Left forelimb (tissue), 1 donor: ENCODE measurements at regions not wholly inside any gene's neighbourhood (a gene's known extent, or its start where the extent isn't known, plus 50 kb on each side); places are given as distances from the start of the nearest gene placed in this dataset.

Experiments used
- DNase-seq: peaks from one replicate; pipeline ENCODE4 v3.0.0-alpha.2; 2018; ENCODE audit warnings: low spot score

GRCh38 chr9:69955536-69956355 is 87.9 kb upstream of the MAMDC2 start:
- DNase-seq, result no peak

- no peak for DNase-seq
Observed at GRCh38 chr9:69961843-69962242, 81.8 kb upstream of the MAMDC2 start.

- DNase-seq, result no peak
Observed at GRCh38 chr9:69963803-69964202, 79.8 kb upstream of the MAMDC2 start.

- DNase-seq, result no peak
Observed at GRCh38 chr9:69964446-69964845, 79.2 kb upstream of the MAMDC2 start.

GRCh38 chr9:69965416-69966145 is 78.1 kb upstream of the MAMDC2 start:
- DNase-seq, result no peak

GRCh38 chr9:69967344-69967743 is 76.3 kb upstream of the MAMDC2 start:
- DNase-seq, result no peak

GRCh38 chr9:69970001-69970533 is 73.6 kb upstream of the MAMDC2 start:
- DNase-seq, result no peak

GRCh38 chr9:69971643-69972449 is 71.8 kb upstream of the MAMDC2 start:
- DNase-seq, result peak; percentile 71

GRCh38 chr9:69975681-69976080 is 68.0 kb upstream of the MAMDC2 start:
- DNase-seq, result no peak

GRCh38 chr9:69976152-69976551 is 67.5 kb upstream of the MAMDC2 start:
- DNase-seq, result no peak

GRCh38 chr9:69980041-69980440 is 63.6 kb upstream of the MAMDC2 start:
- DNase-seq, result no peak

- DNase-seq, result no peak
Observed at GRCh38 chr9:69980591-69980990, 63.1 kb upstream of the MAMDC2 start.

- no peak for DNase-seq
Observed at GRCh38 chr9:69981686-69982445, 61.8 kb upstream of the MAMDC2 start.

GRCh38 chr9:69984831-69985230 is 58.8 kb upstream of the MAMDC2 start:
- DNase-seq, result no peak

- no peak for DNase-seq
Observed at GRCh38 chr9:69985971-69986370, 57.7 kb upstream of the MAMDC2 start.

GRCh38 chr9:69986970-69987369 is 56.7 kb upstream of the MAMDC2 start:
- DNase-seq, result no peak

GRCh38 chr9:69987457-69987856 is 56.2 kb upstream of the MAMDC2 start:
- no peak for DNase-seq

GRCh38 chr9:69993110-69993509 is 50.5 kb upstream of the MAMDC2 start:
- DNase-seq, result no peak
